ENCODE measurements at regions not wholly inside any gene's neighbourhood (a gene's known extent, or its start where the extent isn't known, plus 50 kb on each side); places are given as distances from the start of the nearest gene placed in this dataset.

DNA sequence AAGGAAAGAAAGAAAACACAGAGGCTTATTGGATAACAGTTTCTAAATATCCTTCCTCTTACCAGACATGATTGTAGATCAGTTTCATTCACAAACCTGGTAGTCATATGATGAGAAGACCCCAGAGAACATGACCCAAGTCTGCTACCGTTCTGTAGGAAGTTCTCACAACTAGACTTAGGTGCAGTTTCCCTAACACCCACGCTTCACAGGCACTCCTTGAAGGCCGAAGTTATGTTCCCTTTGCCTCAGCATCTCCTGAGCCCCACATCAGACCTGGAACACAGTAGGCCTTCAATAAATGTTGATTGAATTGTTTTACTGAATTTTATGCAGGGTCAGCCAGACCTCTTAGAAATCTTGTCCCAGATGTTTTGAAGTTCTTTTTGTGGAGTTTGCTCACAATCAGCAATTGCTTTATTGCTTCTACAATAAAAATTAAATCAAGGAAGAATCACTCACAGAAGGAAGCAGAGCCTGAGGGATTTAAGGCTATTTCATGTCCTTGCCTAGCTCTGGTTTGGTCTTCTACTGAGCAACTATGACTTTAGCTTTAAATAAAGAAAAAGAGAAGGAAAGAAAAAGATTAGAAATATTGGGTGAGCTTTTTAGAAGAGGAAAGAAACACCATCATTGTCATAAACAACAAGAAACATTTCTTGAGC, 138.6 kb upstream of the MDM1 start:
- TF ChIP-seq, protein P1, sequence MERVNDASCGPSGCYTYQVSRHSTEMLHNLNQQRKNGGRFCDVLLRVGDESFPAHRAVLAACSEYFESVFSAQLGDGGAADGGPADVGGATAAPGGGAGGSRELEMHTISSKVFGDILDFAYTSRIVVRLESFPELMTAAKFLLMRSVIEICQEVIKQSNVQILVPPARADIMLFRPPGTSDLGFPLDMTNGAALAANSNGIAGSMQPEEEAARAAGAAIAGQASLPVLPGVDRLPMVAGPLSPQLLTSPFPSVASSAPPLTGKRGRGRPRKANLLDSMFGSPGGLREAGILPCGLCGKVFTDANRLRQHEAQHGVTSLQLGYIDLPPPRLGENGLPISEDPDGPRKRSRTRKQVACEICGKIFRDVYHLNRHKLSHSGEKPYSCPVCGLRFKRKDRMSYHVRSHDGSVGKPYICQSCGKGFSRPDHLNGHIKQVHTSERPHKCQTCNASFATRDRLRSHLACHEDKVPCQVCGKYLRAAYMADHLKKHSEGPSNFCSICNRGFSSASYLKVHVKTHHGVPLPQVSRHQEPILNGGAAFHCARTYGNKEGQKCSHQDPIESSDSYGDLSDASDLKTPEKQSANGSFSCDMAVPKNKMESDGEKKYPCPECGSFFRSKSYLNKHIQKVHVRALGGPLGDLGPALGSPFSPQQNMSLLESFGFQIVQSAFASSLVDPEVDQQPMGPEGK (CRISPR knock-in tag; IDR thresholded peaks at IDR 0.05; ENCODE audit: borderline replicate concordance) = no peak
- TF ChIP-seq PPARA (CRISPR knock-in tag; IDR thresholded peaks at IDR 0.05; ENCODE audit: borderline replicate concordance) (no peak), ARNTL (CRISPR knock-in tag; IDR thresholded peaks at IDR 0.05; ENCODE audit: borderline replicate concordance, low read depth) (no peak)
- TF ChIP-seq, protein P2, sequence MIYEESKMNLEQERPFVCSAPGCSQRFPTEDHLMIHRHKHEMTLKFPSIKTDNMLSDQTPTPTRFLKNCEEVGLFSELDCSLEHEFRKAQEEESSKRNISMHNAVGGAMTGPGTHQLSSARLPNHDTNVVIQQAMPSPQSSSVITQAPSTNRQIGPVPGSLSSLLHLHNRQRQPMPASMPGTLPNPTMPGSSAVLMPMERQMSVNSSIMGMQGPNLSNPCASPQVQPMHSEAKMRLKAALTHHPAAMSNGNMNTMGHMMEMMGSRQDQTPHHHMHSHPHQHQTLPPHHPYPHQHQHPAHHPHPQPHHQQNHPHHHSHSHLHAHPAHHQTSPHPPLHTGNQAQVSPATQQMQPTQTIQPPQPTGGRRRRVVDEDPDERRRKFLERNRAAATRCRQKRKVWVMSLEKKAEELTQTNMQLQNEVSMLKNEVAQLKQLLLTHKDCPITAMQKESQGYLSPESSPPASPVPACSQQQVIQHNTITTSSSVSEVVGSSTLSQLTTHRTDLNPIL (CRISPR knock-in tag; IDR thresholded peaks at IDR 0.05; ENCODE audit: low read depth) = no peak
- TF ChIP-seq, protein P3, sequence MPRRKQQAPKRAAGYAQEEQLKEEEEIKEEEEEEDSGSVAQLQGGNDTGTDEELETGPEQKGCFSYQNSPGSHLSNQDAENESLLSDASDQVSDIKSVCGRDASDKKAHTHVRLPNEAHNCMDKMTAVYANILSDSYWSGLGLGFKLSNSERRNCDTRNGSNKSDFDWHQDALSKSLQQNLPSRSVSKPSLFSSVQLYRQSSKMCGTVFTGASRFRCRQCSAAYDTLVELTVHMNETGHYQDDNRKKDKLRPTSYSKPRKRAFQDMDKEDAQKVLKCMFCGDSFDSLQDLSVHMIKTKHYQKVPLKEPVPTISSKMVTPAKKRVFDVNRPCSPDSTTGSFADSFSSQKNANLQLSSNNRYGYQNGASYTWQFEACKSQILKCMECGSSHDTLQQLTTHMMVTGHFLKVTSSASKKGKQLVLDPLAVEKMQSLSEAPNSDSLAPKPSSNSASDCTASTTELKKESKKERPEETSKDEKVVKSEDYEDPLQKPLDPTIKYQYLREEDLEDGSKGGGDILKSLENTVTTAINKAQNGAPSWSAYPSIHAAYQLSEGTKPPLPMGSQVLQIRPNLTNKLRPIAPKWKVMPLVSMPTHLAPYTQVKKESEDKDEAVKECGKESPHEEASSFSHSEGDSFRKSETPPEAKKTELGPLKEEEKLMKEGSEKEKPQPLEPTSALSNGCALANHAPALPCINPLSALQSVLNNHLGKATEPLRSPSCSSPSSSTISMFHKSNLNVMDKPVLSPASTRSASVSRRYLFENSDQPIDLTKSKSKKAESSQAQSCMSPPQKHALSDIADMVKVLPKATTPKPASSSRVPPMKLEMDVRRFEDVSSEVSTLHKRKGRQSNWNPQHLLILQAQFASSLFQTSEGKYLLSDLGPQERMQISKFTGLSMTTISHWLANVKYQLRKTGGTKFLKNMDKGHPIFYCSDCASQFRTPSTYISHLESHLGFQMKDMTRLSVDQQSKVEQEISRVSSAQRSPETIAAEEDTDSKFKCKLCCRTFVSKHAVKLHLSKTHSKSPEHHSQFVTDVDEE (CRISPR knock-in tag; IDR thresholded peaks at IDR 0.05) = no peak
